NCI-H1694 (cell line): ENCODE measurements at regions not wholly inside any gene's neighbourhood (a gene's known extent, or its start where the extent isn't known, plus 50 kb on each side); places are given as distances from the start of the nearest gene placed in this dataset.

Source experiments
- DNase-seq: peaks from one replicate; lab custom pipeline; 2025; lab: John Stamatoyannopoulos, UW

DNA sequence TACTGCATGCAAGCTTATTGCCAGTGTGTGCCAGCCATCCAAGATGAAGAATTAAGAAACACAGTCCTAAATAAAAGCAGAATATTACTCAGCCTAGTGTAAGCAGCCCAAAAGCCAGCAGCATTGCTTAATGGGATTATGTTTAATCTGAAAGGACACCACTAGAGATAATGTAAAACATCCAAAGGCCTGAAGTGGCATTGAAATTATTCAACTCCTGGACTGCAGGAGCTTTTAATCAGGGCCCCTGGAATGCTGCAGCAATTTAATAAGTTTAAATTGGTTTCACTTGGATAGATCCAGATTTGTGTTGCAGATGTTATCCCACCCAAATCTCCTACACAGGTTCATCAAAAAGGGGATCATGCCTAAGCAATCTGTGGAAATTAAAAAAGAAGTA, 193.0 kb downstream of the C12orf50 start:
- DNase-seq = no peak

DNA sequence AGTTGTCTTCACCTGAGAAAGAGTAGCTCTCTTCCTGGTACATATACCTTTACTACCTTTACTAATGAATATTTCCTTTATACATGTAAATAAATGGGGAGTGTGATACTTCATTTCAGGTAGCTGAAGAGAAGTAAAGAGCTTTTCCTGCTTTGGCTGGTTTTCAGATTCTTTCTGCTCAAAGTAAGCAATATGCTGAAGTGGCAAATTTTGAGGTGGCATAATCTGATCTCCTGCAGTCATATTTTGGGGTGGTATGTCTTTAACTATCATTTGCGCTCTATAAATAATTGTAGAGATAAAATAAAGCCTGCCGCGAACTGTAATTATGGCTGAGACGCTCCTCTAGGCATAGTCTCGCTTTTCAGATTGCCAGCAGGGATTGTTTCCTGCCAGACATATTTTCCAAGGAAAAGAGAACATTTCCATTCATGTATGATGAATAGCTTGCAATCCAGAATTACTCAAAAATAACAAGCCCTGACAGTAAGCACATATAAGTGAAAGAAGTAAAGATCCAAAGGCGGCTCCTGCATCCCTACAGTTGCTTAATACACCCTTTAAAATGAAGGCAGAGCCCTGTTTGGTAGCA, 200.7 kb downstream of the C12orf50 start:
- no peak for DNase-seq

DNA sequence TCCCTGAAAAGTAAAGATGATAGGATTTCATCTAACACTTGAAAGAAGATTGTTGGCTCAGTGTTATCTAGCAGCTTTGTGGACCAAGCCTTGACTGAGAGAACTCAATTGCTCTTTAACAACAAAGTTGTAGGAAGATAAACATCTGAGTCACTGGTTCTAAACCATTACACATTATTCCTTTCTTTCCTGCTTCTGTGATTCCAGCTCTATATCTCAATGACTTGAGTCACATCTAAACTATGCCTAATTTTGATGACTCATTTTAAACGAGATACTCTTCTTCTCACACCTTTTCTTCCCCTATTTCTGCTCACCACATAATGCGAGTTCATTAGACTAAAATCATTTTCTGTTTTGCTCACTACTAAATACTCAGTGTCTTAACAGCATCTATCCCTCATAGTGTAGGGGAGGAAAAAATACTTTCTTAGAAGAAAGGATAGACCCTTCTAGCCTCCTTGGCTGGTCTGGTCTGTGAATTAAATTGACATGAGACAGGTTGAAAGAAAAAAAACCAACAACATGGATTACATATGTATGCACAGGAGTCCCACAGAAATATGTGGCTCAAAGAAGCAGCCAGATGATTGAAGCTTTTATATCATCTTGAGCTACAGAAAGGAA, 201.4 kb downstream of the C12orf50 start:
- no peak for DNase-seq

DNA sequence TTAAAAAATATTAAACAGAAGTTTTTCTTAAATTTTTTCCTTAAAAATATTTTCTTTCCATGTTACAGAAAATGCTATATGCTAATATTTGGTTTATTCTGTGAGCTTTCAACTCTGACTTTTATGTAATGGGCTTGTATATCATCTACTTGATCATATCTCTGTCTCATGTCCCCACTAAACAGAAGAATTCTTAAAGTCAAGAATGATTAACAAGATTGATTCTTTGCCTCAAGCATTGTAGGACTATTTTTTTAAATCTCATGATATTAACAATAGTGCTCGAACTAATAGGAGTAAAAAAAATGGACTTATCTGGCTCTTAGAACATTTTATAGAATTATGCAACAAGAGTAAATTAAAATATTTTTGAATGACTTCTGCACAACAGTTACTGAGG, 206.3 kb downstream of the C12orf50 start:
- DNase-seq = no peak

DNA sequence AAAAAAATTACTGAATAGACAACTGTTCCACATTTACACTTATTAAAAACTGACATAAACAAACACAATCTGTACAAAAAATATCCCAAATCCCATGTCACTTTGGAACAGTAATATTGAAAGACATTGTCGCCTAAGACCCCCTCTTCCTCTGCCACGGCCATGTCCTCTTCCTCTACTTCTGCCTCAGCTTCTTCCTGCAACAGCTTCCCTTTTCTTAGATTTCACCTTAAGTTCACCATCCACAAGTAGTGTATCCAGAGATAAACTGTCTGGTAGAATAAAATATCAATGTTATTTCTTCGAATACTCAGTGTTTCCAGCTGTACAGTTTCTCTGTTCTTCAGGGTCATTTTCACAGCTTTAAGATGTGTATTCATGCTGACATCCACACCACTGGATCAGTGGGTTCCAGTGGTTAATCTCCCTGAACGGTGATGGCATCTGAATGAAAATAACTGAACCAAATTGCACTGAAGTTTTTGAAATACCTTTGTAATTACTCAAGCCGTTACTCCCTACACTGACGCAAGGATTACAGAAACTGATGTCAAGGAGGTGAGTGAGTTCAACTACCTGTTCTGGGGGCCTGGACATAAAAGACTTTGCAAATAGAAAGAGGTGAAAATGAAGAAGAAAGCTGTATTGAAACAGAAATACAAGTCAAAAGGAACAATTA, 208.5 kb downstream of the C12orf50 start:
- DNase-seq = no peak

DNA sequence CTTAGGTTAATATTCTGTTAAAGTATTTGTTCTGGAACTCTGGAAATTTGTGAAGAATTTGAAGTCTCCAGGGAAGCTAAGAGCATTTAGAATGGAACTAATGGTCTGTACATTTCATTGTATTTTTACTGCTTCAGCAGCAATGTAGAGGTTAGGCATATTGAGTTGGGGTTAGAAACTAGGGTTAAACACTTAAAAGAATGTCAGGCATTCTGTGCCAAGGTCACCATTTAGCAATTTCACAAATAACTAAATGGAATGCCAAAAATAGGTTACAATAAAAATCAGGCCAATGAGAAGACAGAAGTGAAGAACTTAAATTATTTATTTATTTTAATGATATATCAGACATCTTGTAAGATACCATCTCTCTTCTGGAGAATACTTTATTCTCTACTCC, 210.8 kb downstream of the C12orf50 start:
- no peak for DNase-seq

DNA sequence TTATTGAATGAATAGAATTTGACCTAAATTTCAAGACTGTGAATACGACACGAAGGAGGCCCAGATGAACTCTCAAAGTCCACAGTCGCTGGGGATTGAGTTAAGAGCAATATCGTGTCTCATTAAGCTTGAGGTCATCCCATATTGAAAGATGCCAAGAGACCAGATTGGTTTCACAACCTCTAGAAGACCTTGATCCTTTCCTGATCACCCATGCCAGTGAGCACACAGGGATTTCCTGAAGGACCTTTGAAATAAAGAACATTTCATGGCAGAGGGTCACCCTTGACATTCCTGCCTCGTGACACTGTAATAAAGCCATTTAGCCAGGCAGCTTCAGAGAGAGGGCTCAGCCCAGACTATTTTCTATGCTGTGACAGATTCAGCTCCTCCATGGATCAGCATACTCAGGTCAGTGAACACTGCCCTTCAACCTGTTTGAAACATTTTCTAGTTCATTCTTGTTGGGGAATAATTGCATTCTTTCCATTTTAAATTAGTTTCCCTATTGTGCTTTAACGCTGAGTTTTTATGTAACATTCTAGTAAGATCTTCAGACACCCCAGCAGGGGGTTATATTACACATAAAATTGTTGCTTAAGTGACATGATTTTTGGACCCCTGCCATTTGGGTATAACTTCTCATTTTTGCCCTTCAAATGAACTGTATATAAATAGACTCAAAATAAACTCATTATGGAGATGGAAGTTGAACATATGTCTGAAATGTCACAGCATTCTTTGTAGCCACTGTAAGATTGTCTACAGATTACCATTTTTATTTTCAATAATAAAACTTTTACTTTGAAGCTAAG, 213.2 kb downstream of the C12orf50 start:
- DNase-seq = no peak

DNA sequence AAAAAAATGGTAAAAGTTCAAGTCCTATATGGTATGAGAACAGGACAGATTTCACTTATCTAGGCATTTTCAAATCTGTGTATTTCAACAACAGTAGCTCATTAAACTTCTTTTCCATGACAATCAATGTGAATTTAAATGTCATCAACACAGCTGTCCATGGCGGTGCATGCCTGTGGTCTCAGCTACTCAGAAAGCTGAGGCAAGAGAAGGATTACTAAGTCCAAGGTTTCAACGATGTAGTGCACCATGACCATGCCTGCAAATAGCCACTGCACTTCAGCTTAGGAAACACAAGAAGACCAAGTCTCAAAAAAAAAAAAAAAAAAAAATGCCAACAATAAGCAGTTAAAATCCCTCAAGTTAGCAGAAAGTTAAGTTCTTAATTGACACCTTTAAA, 214.6 kb downstream of the C12orf50 start:
- no peak for DNase-seq

DNA sequence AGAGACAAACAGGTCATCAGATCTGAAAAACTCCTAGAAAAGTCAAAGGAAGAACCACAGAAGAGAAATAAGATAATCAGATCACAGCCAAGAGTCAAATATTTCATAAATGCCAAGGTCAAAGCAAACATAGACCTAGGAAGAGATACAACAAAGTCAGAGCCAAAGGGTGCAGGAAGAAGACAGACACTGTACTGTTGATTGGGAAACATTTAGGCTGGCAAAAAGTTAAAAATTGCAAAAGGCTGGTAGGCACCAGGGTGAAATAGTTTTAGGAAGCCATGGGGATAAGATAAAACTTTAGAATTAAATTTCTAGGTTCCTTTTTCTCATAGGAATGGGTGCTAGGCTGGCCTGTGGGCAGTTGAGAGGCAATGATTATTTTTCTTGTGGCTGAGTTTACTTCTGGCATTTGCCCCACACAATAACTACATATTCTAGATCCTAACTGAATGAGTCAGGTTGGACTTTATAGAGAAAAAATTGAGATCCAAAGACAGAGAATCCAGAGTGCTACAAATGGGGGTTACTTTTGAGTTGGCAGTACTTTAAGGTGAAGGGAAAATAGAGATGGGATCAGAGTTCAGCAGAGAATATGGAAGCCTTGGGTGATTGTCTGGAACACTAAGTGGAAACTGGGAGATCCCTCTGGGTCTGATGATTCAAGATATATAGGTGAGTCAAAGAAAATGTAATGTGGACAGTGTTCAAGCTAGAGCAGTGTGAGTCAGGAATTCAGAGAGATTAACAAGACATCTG, 215.5 kb downstream of the C12orf50 start:
- no peak for DNase-seq

DNA sequence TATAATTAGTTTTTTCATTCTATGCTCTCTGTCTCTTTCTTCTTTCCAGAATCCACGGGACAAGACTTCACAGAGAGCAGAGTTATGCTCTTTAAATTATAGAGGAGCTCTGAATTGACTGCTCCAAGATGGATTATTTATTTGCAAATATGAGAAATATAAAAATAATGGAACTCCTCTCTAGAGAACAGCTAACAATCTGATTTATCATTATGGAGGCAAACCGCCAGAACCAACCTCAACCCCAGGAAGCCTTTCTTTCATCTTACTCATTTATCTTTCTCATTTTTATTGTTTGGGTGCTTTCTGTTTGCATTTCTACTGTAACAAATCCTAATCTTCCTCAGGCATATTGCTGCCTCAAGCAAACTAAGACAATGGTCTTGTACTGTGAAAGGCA, 216.5 kb downstream of the C12orf50 start:
- no peak for DNase-seq

DNA sequence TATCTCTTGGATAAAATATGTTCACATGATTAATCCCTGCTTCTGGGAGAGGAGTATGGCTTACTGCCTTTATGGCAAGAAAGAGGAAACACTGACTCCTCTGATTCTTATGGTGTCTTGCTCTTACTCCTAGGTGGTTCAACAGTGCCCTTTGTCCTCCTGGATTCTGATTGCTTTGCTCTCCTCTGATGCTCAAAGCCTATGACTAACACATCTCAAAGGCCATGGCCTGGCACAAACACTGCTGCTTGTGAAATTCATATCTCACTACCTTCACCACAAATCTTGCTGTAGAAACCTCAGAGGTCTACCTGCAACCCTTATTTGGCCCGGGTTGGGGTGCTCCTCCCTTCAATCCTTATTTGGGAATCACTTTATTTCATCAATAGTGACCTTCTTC, 217.2 kb downstream of the C12orf50 start:
- no peak for DNase-seq

DNA sequence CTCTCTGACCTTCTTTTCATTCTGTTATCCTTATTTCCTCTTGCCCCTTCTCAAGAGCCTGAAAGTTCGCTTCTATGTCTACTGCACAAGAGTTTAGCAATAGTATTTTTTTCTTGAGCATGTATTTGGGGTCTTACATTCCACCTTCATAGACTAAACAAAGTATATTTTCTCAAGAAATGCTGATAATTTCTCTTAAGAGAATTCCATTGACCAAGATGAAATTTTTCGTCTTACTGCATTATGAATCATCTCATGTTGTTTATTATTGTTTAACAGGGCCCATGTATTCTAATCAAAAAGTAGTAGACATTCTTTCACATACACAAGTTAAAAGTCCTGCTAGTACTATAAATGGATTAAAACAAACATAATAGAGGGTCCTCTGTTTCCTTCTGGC, 219.3 kb downstream of the C12orf50 start:
- no peak for DNase-seq

DNA sequence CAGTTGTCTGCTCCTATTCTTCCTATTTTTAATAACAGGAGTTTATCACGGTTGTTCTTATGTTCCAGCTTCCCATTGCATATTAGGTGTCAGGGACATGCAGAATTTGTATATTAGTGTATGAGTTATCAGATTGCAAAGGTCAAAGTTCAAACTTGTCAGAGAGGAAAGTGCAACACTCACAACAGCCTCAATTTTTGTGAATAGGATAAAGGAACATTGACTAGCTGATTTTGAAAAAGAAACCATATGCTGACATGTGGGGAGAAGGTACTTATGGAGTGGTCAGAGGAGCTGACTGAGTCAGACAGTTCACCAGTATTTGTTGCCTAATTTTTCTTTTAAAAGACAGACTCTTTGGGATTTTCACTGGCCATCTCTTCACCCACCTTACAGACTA, 222.1 kb downstream of the C12orf50 start:
- no peak for DNase-seq

DNA sequence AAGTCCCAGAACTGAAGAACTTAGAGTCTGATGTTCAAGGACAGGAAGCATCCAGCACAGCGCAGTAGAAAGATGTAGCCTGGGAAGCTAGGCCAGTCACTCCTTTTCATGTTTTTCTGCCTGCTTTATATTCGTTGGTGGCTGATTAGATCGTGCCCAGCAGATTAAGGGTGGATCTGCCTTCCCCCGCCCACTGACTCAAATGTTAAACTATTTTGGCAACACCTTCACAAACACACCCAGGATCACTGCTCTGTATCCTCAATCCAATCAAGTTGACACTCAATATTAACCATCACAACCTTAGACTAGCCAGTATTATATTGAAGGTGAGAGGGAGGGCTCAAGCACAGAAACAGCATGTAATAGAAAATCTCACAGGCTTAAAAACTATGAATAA, 222.9 kb downstream of the C12orf50 start:
- no peak for DNase-seq

DNA sequence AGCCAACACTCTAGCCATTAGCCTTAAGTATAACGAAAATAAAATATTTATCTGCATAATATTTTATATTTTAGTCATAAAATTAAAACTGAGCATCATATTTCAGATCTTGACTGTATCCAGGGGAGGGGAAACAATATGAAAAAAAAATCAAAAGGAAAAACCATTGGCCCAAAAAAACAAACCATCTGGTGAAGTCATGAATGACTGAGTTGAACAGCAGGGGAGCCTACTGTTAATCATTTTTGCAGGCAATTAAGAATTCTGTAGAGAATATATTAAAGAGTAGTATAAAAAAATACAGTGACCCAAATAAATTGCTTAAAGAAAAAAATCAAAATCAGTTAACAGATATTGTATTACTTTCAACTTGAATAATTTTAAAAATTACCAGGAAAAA, 224.8 kb downstream of the C12orf50 start:
- DNase-seq = peak; percentile 7

DNA sequence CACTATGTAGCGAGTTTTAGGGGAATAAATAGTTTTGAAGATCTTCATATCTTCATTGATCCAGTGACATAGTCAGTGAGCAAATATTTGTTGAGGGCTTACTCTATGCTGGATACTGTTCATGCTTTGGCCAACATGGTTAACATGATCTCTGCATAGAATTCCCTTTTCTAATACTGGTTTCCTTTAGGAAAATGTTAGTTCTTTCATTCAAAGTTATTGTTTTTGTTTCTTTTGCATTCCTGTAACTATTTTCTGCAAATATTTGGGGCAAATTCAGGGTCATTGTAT, 226.5 kb downstream of the C12orf50 start:
- DNase-seq = no peak

DNA sequence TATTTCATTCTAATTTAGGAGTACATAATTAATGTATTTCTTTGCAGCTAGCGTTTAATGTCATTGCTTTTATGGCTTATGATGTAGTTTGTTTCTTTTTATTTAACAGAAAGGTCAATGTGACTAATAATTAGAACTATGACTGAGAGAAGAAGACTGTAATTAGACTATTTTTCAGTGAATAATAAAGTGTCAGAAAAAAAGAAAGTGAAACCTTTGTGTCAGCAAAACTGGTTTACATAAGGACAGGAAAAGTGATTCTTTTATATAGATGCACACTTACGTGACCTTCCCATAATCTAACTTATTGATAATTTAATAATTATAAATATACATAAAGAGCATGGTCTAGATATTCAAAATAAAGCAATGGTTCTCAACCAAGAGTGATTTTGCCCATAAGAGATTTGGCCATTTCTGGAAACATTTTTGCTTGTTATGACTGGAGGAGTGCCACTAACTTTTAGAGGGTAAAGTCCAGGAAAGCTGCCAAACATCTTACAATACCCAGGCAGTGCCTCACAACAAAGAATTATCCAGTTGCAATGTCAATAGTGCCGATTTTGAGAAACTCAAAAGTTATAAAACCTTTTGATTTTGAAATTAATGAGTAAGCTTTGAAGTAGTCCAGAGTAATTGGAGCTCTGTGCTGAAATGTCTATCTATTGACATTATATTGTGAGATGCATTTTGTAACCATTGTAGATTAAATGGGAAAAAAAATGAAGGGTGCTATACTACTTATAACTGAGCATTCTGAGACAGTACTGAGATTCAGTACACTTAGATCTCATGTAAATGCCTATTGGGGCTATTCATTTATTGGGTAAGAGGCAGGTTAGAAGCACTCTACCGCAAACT, 227.1 kb downstream of the C12orf50 start:
- no peak for DNase-seq

DNA sequence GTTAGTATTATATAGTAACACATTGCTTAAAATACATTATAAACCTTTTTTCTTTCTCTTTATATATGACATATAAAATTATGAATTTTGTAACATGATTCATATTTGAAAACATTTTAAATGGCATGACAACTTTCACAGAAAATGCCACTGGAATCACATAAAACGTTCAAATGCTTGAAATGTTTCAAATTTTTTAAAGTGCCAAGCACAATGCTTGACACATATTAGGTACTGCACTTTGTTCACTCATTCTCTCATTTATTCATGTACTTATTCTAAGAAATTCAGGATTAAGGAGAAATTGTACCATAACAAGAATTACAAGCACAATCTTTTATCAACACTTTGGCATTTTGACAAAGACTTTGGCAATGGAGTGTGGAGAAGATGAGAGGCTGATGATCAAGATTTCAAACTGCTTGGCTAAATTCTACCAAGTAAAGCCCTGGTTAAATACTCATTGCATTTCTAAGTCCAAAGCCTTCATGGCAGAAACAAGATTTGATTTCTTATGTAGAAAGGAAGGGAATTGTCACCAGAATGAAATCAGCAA, 232.2 kb downstream of the C12orf50 start:
- no peak for DNase-seq

DNA sequence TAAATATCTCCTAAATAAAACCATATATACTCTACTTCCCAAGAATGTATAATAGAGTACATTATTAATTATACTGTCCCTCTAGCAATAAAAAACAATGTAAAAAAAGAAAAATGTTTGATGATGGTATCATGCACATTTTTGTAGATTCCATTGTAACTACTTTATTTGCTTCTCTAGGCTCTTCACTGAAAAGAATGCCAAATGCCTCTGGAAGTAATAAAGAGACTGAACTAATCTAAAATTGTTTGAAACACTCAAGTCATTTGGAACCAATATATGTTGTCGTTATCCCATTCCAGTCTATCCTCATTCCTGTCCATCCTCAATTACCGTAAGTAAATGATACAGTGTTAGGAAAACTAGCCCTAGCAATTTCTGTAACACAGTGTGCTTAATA, 233.6 kb downstream of the C12orf50 start:
- DNase-seq = no peak

DNA sequence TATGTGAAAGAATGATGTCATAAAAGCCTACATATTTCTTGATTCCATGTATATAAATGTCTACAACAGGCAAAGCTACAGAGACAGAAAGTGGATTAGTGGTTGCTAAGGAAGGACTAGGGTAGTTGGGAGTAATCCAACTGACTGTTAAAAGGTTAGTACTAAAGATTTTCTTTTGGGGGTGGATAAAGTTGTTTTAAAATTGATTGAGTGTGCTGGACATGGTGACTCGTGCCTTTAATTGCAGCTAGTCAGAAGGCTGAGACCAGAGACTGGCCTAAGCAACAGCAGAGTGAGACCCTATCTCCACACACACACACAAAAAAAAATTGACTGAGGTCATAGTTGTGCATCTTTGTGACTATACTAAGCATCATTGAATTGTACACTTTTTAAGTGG, 234.3 kb downstream of the C12orf50 start:
- DNase-seq = no peak

DNA sequence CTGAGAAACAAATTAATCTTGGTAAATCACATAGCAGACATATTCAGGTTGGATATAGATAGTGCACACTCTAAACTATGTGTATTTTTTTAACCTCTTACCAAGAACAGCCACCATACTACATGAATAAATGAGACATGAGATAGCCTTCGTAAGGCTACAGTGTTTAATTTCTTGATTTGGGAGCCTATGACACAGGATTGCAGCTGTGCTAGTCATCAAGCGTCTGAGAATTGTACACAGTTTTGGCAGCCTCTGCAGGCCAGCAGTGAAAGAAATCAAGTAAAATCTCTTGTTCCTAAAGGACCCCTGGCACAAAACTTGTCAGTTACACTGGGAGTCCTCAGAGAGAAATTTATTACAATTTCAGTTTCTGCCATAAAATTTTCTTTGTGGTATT, 236.1 kb downstream of the C12orf50 start:
- DNase-seq = no peak
